Esophagus (tissue), 2 donors: ENCODE measurements at regions not wholly inside any gene's neighbourhood (a gene's known extent, or its start where the extent isn't known, plus 50 kb on each side); places are given as distances from the start of the nearest gene placed in this dataset.
A peak's percentile ranks its signal among the peaks of the same experiment; 100 is the strongest.

Source experiments
- H3K27ac ChIP-seq, 2 donors: one replicate each; pipeline ENCODE4 v1.5.1; 2013; ENCODE audit warnings: low read depth in 2 of 2, mild to moderate bottlenecking in 2 of 2, inconsistent platforms in 1 of 2, low read length in 1 of 2, moderate library complexity in 1 of 2
- H3K27me3 ChIP-seq, 2 donors: one replicate each; pipeline ENCODE4 v1.6.1; 2013; ENCODE audit warnings: low read length in 2 of 2, control low read depth in 1 of 2, mild to moderate bottlenecking in 1 of 2; ENCODE audit not compliant: insufficient read depth in 2 of 2, control insufficient read depth in 1 of 2
- H3K36me3 ChIP-seq, 2 donors: one replicate each; pipeline ENCODE4 v1.6.1; 2013; ENCODE audit warnings: low read length in 1 of 2; ENCODE audit not compliant: control insufficient read depth in 2 of 2, insufficient read depth in 2 of 2
- H3K4me1 ChIP-seq, 2 donors: one replicate each; pipeline ENCODE4 v1.6.1; 2013; ENCODE audit warnings: low read length in 1 of 2; ENCODE audit not compliant: control insufficient read depth in 2 of 2, insufficient read depth in 2 of 2
- H3K4me3 ChIP-seq, 2 donors: one replicate each; pipeline ENCODE4 v1.5.1; 2013; ENCODE audit warnings: low read length in 2 of 2, mild to moderate bottlenecking in 2 of 2, low read depth in 1 of 2, moderate library complexity in 1 of 2
- H3K9me3 ChIP-seq, 2 donors: one replicate each; pipeline ENCODE4 v1.6.1; 2013; ENCODE audit warnings: mild to moderate bottlenecking in 2 of 2, low read depth in 1 of 2, low read length in 1 of 2, moderate library complexity in 1 of 2; ENCODE audit not compliant: control insufficient read depth in 2 of 2, insufficient read depth in 1 of 2
- WGBS, 2 donors: extraction: QIAGEN DNeasy Blood & Tissue Kit; methylation state at CpG; one replicate each; pipeline ENCODE4 v1.1.7; 2013; 5-methylcytosine and 5-hydroxymethylcytosine counted together
- donor health status: healthy with polysubstance abuse.
- donor health status: Bipolar disorder and iron deficiency.

DNA sequence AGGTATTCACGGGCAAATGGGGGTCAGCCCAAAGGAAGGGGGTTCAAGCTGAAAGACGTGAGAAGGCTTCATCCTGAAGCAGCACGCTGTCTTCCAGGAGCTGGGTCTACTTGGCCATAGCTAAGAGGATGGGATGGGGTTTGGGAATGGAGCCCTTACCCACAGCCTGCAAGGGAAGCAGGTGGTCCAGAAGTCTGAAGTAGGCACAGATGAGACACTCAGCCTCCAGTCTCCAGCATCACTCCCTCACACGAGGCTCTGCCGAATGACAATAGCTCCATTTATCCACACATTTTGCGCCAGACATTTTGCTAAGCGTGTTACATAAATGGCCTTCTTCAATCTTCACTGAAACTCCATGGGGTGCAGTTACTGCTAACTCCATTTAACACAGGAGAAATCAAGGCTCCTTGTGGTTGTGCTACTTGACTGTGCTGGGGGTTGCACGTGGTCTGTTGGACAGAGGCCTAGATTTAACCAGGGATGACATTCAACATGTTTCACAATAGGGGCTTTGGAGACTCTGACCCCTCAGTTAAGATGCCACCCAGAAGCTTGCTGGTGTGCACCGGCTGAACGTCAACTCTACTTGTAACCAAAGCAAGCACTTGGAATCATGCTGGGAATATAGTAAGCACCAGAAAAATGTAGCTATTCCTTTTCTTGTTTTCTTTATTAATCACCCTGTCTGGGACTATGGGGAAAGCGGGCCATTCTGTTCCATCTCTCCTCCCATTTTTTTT lies 85.3 kb downstream of the FAM241B start:
- 75 to 77% methylated on average over 11 of the region's 11 CpGs for WGBS, 2 donors
- Histone ChIP-seq H3K27ac (no peak overlapping the region), H3K4me1 (peaks cover 0 to 3% of the 10 kb centered on the region in 2 donors), H3K4me3 (no peak overlapping the region), H3K27me3 (no peaks in the 10 kb centered on the region), H3K9me3 (no peaks in the 10 kb centered on the region), H3K36me3 (no peaks in the 10 kb centered on the region)

DNA sequence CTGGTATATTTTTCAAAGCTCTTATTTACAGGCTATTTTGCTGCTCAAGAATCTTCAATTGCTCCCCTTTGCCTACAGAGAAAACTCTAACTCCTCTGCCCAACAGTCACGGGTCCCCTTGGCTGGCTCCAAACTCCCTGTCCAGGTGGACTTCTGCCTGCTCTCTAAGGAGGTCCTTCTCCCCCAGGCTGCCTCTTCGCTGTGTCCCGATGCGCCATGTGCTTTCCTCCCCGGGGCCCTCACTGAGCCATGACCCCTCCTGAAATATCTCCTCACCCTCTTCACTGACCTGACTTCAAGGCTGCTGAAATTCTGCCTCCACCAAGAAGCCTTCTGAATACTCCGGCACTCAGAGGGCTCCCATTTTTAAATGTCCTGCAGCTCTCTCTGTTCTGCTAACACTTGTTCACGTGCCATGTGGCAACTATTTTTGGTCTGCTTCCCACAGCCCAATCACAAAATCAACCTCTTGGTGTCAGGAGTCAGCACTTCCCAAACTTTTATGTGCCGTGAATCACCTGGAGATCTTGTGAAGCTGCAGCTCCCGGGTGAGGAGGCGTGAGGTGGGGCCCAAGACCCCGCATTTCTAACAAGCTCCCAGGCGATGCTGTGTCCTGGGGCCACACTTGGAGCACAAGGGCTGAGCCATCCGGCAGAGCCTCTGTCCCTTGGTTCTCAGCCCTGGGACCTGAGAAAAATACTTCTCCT lies 85.7 kb upstream of the COL13A1 start:
- H3K4me1 ChIP-seq, result peaks cover 0 to 3% of the 10 kb centered on the region in 2 donors
- H3K36me3 ChIP-seq, result no peaks in the 10 kb centered on the region
- H3K27ac ChIP-seq, result no peak overlapping the region
- 75 to 79% methylated on average over 13 of the region's 13 CpGs for WGBS, 2 donors
- H3K4me3 ChIP-seq, result no peak overlapping the region
- no peaks in the 10 kb centered on the region for H3K27me3 ChIP-seq
- H3K9me3 ChIP-seq, result no peaks in the 10 kb centered on the region

DNA sequence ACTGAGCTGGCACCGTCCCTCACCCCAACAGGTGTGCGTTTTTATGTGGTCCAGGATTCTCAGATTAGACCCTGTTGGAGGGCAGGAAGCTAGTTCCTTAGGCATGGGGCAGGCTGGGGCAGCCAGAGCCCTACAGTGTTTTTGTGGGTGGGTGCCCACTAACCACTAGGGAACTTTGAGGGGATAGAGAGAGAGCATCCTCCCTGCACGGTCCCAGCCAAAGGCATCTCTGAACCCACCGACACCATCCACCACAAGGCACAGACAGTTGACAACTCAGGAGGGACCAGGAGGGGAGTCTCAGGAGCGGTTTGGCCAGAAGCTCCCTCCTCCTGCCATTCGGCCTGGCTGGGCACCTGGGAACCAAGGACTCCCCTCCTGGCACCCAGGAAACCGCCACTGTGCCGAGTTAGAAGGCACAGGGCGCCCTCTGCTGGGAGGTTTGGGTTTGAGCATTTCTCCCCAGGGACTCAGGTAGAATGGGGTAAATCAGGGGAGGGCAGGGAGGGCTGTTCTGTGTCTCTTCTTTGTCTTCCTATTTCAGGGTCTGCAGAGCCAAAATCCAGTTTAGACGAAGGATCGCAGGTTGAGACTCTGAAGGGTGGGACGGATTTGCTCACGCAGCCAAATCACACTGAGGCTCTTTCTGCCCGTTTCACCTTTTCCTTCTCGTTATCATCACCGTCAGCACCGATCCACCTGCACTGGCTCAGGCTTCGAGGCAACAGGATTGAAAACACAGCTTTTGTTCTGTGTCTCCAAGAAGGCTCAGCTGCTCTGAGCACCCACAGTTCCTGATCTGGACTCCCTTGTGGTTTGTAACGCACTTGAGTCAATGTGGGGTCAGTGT lies 84.8 kb upstream of the COL13A1 start:
- Histone ChIP-seq H3K9me3 (no peaks in the 10 kb centered on the region), H3K27ac (no peak overlapping the region), H3K4me3 (no peak overlapping the region), H3K4me1 (peaks cover 0 to 3% of the 10 kb centered on the region in 2 donors), H3K27me3 (no peaks in the 10 kb centered on the region), H3K36me3 (no peaks in the 10 kb centered on the region)
- WGBS, 2 donors, result 59 to 60% methylated on average over 19 of the region's 19 CpGs

DNA sequence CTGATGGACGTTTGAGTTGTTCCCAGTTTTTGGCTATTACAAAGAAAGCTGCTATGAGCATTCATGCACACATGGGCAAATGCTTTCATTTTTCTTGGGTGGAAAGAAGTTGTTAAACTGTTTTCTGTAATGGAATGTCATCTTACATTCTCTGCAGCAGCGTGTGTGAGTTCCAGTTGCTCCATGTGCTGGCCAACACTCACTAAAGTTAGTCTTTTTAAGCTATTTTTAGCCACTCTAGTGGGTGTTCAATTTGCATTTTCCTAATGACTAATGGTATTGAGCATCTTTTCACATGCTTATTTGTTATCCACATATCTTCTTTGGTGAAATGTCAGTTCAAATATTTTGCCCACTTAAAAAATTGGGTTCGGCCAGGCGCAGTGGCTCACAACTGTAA lies 82.8 kb upstream of the COL13A1 start:
- Histone ChIP-seq H3K36me3 (no peaks in the 10 kb centered on the region), H3K4me1 (peaks cover 0 to 4% of the 10 kb centered on the region in 2 donors), H3K4me3 (no peak overlapping the region), H3K27ac (no peak overlapping the region), H3K27me3 (no peaks in the 10 kb centered on the region), H3K9me3 (no peaks in the 10 kb centered on the region)
- 74 to 76% methylated on average over 4 of the region's 4 CpGs for WGBS, 2 donors

DNA sequence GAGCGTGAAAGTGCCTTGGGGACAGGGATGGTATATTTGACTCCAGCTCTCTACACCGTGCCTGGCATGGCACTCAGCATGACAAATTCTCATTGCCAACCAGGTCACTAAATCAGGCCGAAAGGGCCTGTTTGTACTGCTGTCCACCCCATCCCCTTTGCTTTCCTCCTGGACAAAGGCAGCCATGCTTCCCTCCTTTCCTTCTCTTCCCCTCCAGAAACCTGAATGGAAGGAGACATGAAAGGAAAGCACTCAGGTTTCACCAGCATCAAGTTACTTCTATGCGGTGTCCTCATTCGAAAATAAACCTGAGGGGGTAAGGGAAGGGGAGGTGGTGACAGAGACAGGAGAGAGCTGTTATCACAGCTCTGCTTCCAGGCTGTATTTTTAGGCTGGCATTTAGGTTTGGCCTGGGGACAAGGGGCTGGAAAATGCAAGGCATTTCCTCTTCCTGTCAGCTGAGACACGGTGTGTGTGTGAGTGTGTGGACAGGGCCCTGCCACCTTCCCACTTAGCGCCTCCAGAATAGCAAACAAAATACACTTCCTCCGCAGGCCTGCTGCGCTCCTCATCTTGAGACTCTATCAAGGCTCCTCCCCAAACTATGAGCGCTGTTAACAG lies 79.9 kb upstream of the COL13A1 start:
- Histone ChIP-seq H3K4me3 (no peak overlapping the region), H3K27ac (no peak overlapping the region), H3K4me1 (peaks cover 0 to 5% of the 10 kb centered on the region in 2 donors), H3K36me3 (no peaks in the 10 kb centered on the region), H3K27me3 (no peaks in the 10 kb centered on the region), H3K9me3 (no peaks in the 10 kb centered on the region)
- 55 to 69% methylated on average over 10 of the region's 10 CpGs for WGBS, 2 donors

DNA sequence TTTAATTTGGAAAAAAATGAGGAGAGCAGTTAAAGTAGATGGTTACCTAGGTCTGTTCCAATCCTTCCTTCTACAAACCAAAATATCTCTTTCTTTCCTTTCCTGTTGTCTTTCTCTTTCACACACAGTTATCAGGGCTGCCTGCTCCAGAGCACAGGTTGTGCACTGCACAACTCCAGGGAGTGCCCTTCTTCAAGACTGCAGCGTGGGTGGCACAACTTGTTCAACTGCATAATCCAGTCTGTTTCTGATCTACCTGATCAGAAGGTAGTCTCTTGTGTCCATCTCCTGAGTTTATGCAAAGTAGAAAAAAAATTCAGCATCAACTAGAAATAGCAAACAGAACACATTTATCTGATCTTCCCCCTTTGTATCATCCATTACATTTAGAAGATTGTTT lies 78.1 kb upstream of the COL13A1 start:
- Histone ChIP-seq H3K27ac (no peak overlapping the region), H3K9me3 (no peaks in the 10 kb centered on the region), H3K27me3 (no peaks in the 10 kb centered on the region), H3K4me3 (no peak overlapping the region), H3K4me1 (peaks cover 1 to 4% of the 10 kb centered on the region in 2 donors), H3K36me3 (no peaks in the 10 kb centered on the region)
- WGBS, 2 donors, result 57 to 67% methylated on average over 1 of the region's 1 CpG

DNA sequence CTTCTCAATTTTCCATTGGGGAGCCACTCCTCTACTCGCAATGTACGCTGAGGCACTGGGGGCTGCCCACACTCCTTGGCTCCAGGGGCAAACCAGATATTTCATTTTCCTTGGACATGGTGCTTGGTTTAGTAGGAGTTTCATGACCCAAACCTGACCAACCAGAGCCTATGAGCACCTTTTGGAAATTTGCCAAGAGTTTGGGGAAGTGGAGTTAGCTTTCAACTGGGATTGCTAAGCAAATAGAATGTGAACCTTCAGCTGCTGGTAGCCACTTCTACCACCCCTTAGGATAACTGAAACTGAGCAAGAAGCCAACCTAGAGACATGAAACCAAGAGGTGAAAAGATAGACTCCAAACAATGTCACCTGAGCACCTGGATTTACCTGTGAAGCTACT lies 74.9 kb upstream of the COL13A1 start:
- Histone ChIP-seq H3K27ac (no peak overlapping the region), H3K36me3 (no peaks in the 10 kb centered on the region)

DNA sequence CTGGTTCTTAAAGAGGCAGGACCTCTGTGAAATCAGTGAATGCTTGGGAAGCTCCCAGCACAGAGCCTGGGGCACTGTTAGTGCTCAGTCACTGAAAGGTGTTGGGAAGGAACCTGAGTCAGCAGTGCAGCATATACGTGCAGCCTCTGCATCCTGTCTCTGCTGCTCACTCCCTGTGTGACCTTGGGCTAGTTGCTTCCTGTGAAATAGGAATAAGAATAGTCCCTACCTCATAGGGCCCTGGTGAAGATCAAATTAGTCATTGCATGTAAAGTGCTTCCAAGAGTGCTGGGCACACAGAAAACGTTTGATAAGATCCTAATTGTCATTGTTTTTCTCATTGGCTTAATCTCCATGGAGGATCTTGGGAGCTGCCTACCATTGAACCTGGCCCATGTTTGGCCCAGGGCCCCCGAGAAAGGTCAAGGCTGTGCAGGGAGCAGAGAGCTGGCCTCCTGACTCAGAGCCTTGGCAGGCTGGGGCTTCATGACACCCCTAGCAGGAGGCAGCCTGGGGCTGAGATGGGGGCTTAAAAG lies 73.3 kb upstream of the COL13A1 start:
- Histone ChIP-seq H3K4me1 (peaks cover 3 to 30% of the 10 kb centered on the region in 2 donors), H3K27ac (peak overlapping the region; percentile 63 to 69), H3K36me3 (no peaks in the 10 kb centered on the region), H3K4me3 (no peak overlapping the region), H3K9me3 (no peaks in the 10 kb centered on the region), H3K27me3 (no peaks in the 10 kb centered on the region)
- WGBS, 2 donors, result 17 to 27% methylated on average over 3 of the region's 3 CpGs

More for the DNA sequence above, 74.9 kb upstream of the COL13A1 start:
- no peaks in the 10 kb centered on the region for H3K27me3 ChIP-seq
- no peak overlapping the region for H3K4me3 ChIP-seq
- WGBS, 2 donors, result 97% methylated on average over 2 of the region's 2 CpGs
- peaks cover 3 to 18% of the 10 kb centered on the region in 2 donors for H3K4me1 ChIP-seq
- H3K9me3 ChIP-seq, result no peaks in the 10 kb centered on the region
